GM12892 (cell line): ENCODE measurements at regions not wholly inside any gene's neighbourhood (a gene's known extent, or its start where the extent isn't known, plus 50 kb on each side); places are given as distances from the start of the nearest gene placed in this dataset.

ENCODE experiments used
- POLR2A ChIP-seq: IDR thresholded peaks from 2 replicates; pipeline ENCODE4 v1.6.1; 2011; ENCODE audit warnings: low read depth, low read length, control low read depth
- POLR2AphosphoS5 ChIP-seq: IDR thresholded peaks from 2 replicates; pipeline ENCODE4 v1.6.1; 2011; ENCODE audit warnings: low read depth, low read length, control low read depth

DNA sequence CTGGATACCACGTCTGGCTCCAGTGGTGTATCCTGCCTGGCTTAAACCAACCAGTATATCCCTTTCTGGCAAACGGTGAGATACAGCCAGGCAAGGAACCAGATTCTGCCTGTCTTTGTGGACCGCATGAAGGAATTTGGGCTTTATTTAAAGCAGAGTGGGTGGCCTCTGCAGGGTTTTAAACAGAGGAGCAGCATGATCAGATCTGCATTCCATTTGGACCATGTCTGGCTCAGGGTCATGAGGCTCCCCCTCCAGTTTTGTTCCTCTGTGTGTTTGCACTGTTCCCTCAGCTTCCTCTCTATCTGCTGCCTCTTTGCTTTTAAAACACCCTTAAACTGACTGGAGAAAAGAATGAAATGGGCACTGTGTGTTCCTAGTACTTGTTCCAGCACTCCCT, 195.0 kb downstream of the GIPC2 start:
- no peak for TF ChIP-seq POLR2AphosphoS5
- TF ChIP-seq POLR2A: no peak
